ENCODE measurements at regions not wholly inside any gene's neighbourhood (a gene's known extent, or its start where the extent isn't known, plus 50 kb on each side); places are given as distances from the start of the nearest gene placed in this dataset.

- no peaks in the 10 kb centered on the region for H3K9me3 ChIP-seq (replicated peaks in 1 of 3)
- 84 to 96% (median 87%) methylated on average over 2 of the region's 2 CpGs for WGBS, 4 donors
- no peak overlapping the region for H3K27ac ChIP-seq
- intact Hi-C loops (cut with DNase I) = no loop called here
- no peak for TF ChIP-seq CTCF (IDR thresholded peaks at IDR 0.05)
- no peak overlapping the region for H3K4me3 ChIP-seq
- H3K4me1 ChIP-seq (replicated peaks in 1 of 2) = no peaks in the 10 kb centered on the region
- DNase-seq = no peak
- no peaks in the 10 kb centered on the region for H3K36me3 ChIP-seq (replicated peaks in 1 of 2)
- H3K27me3 ChIP-seq = no peaks in the 10 kb centered on the region
These were observed 640.9 kb downstream of the NYAP2 start for GRCh38 chr2:226040344-226040900.

GRCh38 chr2:226037526-226037925 lies 638.0 kb downstream of the NYAP2 start:
- Histone ChIP-seq H3K36me3 (replicated peaks in 1 of 2) (no peaks in the 10 kb centered on the region), H3K9me3 (replicated peaks in 1 of 3) (no peaks in the 10 kb centered on the region), H3K27me3 (no peaks in the 10 kb centered on the region), H3K4me3 (no peak overlapping the region), H3K27ac (no peak overlapping the region), H3K4me1 (replicated peaks in 1 of 2) (no peaks in the 10 kb centered on the region)
- TF ChIP-seq POLR2A (IDR thresholded peaks at IDR 0.05) = no peak
- no peak for TF ChIP-seq CTCF (IDR thresholded peaks at IDR 0.05)
- intact Hi-C loops (cut with DNase I) = no loop called here
- 76 to 86% (median 81%) methylated on average over 2 of the region's 2 CpGs for WGBS, 4 donors
- DNase-seq = no peak

GRCh38 chr2:226031647-226032501 lies 632.4 kb downstream of the NYAP2 start:
- no peaks in the 10 kb centered on the region for H3K27me3 ChIP-seq
- peaks cover 0 to 6% of the 10 kb centered on the region in 2 donors for H3K4me1 ChIP-seq (replicated peaks in 1 of 2)
- H3K9me3 ChIP-seq (replicated peaks in 1 of 3) = no peaks in the 10 kb centered on the region
- no peak for DNase-seq
- peak overlapping the region in 1 of 4 donors; percentile 64 for H3K4me3 ChIP-seq
- TF ChIP-seq CTCF (IDR thresholded peaks at IDR 0.05) (no peak), POLR2A (IDR thresholded peaks at IDR 0.05) (no peak)
- no peaks in the 10 kb centered on the region for H3K36me3 ChIP-seq (replicated peaks in 1 of 2)
- H3K27ac ChIP-seq = peak overlapping the region in 1 of 5 donors; percentile 3
- intact Hi-C loops (cut with DNase I) = no loop called here
- WGBS, 4 donors = 8 to 19% (median 10%) methylated on average over 6 of the region's 6 CpGs

GRCh38 chr2:226030788-226031646 lies 631.5 kb downstream of the NYAP2 start:
- Histone ChIP-seq H3K4me3 (peak overlapping the region in 2 of 4 donors; percentile 41 to 64), H3K27ac (peak overlapping the region in 2 of 5 donors; percentile 3 to 57), H3K27me3 (no peaks in the 10 kb centered on the region), H3K9me3 (replicated peaks in 1 of 3) (no peaks in the 10 kb centered on the region), H3K36me3 (replicated peaks in 1 of 2) (no peaks in the 10 kb centered on the region), H3K4me1 (replicated peaks in 1 of 2) (peaks cover 0 to 6% of the 10 kb centered on the region in 2 donors)
- intact Hi-C loops (cut with DNase I) = no loop called here
- TF ChIP-seq CTCF (IDR thresholded peaks at IDR 0.05) (no peak), POLR2A (IDR thresholded peaks at IDR 0.05) (peak; percentile 8 to 54)
- peak; percentile 53 to 80 (median 67) for DNase-seq
- WGBS, 4 donors = 0 to 2% (median 1%) methylated on average over 25 to 34 of the region's 34 CpGs
